ENCODE measurements at regions not wholly inside any gene's neighbourhood (a gene's known extent, or its start where the extent isn't known, plus 50 kb on each side); places are given as distances from the start of the nearest gene placed in this dataset.

- TF ChIP-seq RAD21 (conservative IDR thresholded peaks at IDR 0.05 in 1 of 2, IDR thresholded peaks at IDR 0.05 in 1 of 2) (no peak), EP300 (IDR thresholded peaks at IDR 0.05) (no peak), RARB (CRISPR knock-in tag; IDR thresholded peaks at IDR 0.05) (no peak), POLR2A (IDR thresholded peaks at IDR 0.05; ENCODE audit: low read length) (no peak), ELK1 (IDR thresholded peaks at IDR 0.05; ENCODE audit: low read depth, low read length) (no peak), CTCF (IDR thresholded peaks at IDR 0.05) (no peak), MAX (IDR thresholded peaks at IDR 0.05) (no peak), HOXA7 (CRISPR knock-in tag; IDR thresholded peaks at IDR 0.05) (no peak)
Observed at GRCh38 chr3:132196113-132196512, 121.1 kb upstream of the ACP3 start.

Measured in A549 (cell line).